Suppressor macrophage treated with lipopolysaccharide for 4 hours (primary cell): ENCODE measurements at regions not wholly inside any gene's neighbourhood (a gene's known extent, or its start where the extent isn't known, plus 50 kb on each side); places are given as distances from the start of the nearest gene placed in this dataset.
"Not testable (repeated sequence)": the region's sequence is repeated elsewhere in the genome, so short reads cannot be mapped to it uniquely, and the experiment has no call there.

Experiments used
- DNase-seq: peaks from one replicate; pipeline ENCODE4 v3.0.0-alpha.2; 2020

GRCh38 chr3:66552846-66553245 is 52.0 kb upstream of the LRIG1 start:
- no peak for DNase-seq

GRCh38 chr3:66553441-66554113 is 52.8 kb upstream of the LRIG1 start:
- no peak for DNase-seq

- DNase-seq: no peak
Measured at GRCh38 chr3:66554178-66554577, 53.4 kb upstream of the LRIG1 start.

GRCh38 chr3:66555214-66555844 is 54.5 kb upstream of the LRIG1 start:
- DNase-seq: no peak

GRCh38 chr3:66557170-66557569 is 56.3 kb upstream of the LRIG1 start:
- DNase-seq: no peak

GRCh38 chr3:66559924-66560323 is 59.1 kb upstream of the LRIG1 start:
- not testable (repeated sequence) for DNase-seq

GRCh38 chr3:66561367-66561766 is 60.5 kb upstream of the LRIG1 start:
- DNase-seq: no peak

- DNase-seq: no peak
Measured at GRCh38 chr3:66565301-66565700, 64.5 kb upstream of the LRIG1 start.

GRCh38 chr3:66567077-66567476 is 66.3 kb upstream of the LRIG1 start:
- DNase-seq: no peak

- no peak for DNase-seq
Measured at GRCh38 chr3:66572090-66572675, 71.4 kb upstream of the LRIG1 start.

- DNase-seq: no peak
Measured at GRCh38 chr3:66572938-66573710, 72.3 kb upstream of the LRIG1 start.

GRCh38 chr3:66574091-66574490 is 73.3 kb upstream of the LRIG1 start:
- no peak for DNase-seq

- no peak for DNase-seq
Measured at GRCh38 chr3:66577426-66578203, 76.8 kb upstream of the LRIG1 start.

GRCh38 chr3:66581256-66581655 is 80.4 kb upstream of the LRIG1 start:
- DNase-seq: no peak

GRCh38 chr3:66582721-66583423 is 82.0 kb upstream of the LRIG1 start:
- no peak for DNase-seq

GRCh38 chr3:66583424-66584040 is 82.7 kb upstream of the LRIG1 start:
- DNase-seq: no peak

- DNase-seq: no peak
Measured at GRCh38 chr3:66585520-66586095, 84.8 kb upstream of the LRIG1 start.

- DNase-seq: no peak
Measured at GRCh38 chr3:66586853-66587252, 86.0 kb upstream of the LRIG1 start.

GRCh38 chr3:66588340-66588847 is 87.6 kb upstream of the LRIG1 start:
- DNase-seq: no peak

- DNase-seq: no peak
Measured at GRCh38 chr3:66592016-66592761, 91.4 kb upstream of the LRIG1 start.
